ENCODE measurements at regions not wholly inside any gene's neighbourhood (a gene's known extent, or its start where the extent isn't known, plus 50 kb on each side); places are given as distances from the start of the nearest gene placed in this dataset.
"Not testable (repeated sequence)": the region's sequence is repeated elsewhere in the genome, so short reads cannot be mapped to it uniquely, and the experiment has no call there.

DNA sequence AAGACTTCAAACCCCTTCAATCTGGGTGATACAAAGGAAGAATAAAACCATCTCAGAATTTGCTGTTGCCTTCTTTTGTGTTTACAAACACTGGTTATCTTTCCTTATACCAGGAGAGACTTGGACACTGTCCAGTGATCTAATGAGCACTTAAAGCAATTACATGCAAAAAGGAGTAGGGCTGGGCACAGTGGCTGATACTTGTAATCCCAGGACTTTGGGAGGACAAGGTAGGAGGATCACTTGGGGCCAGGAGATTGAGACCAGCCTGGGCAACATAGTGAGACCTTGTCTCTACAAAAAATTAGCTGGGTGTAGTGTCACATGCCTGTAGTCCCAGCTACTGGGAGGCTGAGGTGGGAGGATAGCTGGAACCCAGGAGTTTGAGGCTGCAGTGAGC is 95.7 kb upstream of the DRD5 start:
- intact Hi-C loops (cut with DNase I; ENCODE audit: low total_unique reads), result no loop called here
- no peak overlapping the region for H3K4me3 ChIP-seq (ENCODE audit: low read depth, poor library complexity, severe bottlenecking)

DNA sequence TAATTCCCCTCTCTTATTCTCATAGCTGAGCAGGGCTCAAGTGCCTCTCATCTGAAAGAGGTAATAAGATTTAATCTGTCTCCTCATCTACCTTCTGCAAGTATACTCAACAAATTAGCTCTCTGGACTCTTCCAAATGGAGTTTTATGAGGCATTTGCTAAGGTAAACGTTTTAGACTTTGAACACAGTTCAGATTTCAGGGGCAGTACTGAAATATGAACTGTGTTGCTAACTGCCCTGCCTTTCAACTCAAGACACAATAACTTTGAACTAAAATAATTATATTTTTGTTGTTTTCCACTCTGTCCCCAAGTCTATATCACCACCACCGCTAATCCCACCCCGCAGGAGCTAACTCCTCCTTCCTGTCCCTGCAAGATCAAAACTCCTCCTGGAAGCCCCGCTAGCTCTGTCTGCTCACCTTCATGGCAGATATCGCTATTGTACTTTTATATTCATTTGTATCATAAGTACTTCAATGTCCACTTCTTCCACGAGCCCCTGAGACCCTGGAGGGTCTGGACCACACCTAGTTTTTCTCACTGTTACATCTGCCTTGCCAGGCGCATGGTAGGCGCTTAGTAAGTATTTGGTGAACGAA is 90.7 kb upstream of the DRD5 start:
- intact Hi-C loops (cut with DNase I; ENCODE audit: low total_unique reads); H3K4me3 ChIP-seq (ENCODE audit: low read depth, poor library complexity, severe bottlenecking); DNase-seq (ENCODE audit: low spot score in 2 of 2): not testable (repeated sequence)
- 20 to 21% methylated on average over 9 of the region's 9 CpGs for WGBS, 2 donors

More for the DNA sequence above, 95.7 kb upstream of the DRD5 start:
- TF ChIP-seq, protein P1, sequence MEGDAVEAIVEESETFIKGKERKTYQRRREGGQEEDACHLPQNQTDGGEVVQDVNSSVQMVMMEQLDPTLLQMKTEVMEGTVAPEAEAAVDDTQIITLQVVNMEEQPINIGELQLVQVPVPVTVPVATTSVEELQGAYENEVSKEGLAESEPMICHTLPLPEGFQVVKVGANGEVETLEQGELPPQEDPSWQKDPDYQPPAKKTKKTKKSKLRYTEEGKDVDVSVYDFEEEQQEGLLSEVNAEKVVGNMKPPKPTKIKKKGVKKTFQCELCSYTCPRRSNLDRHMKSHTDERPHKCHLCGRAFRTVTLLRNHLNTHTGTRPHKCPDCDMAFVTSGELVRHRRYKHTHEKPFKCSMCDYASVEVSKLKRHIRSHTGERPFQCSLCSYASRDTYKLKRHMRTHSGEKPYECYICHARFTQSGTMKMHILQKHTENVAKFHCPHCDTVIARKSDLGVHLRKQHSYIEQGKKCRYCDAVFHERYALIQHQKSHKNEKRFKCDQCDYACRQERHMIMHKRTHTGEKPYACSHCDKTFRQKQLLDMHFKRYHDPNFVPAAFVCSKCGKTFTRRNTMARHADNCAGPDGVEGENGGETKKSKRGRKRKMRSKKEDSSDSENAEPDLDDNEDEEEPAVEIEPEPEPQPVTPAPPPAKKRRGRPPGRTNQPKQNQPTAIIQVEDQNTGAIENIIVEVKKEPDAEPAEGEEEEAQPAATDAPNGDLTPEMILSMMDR (IDR thresholded peaks at IDR 0.05), result no peak
- TF ChIP-seq POLR2A (IDR thresholded peaks at IDR 0.05), result no peak
- DNase-seq (ENCODE audit: low spot score in 2 of 2), result no peak

DNA sequence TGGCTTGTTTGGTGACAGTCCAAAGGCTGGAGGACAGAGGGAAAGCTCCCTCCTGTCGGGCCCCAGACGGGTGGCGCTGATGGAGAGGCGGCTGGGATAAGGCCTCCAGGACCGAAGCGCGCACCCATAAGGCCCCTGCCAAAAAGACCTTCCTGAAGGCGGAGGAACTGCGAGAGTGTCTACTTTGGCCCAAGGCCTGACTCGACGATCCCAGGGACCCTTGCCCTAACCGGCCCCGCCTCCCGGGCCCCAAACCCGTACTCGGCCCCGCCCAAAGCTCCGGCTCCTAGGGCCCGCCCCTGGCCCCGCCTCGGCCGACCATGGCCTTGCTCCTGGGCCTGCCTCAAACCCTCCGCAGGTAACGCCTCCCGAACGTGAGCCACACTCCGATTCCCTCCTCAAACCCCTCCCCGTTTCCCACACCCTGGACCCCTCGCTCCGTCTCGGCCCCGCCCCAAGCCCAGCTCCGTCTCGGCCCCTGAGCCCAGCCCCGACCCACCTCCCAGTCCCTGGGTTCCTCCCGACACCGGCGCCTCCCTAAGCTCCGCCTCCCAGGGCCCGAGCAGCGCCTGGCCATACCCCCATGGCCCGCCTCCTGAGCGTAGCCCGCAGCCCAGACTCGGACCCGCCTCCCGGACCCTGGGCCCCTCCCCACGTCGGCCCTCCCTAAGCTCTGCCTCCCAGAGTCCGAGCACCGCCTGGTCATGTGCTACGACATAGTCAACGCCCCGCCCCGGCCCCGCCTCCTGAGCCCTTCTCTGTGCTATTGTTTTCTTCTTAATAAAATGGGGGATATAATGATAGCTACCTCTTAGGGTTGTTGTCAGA is 90.0 kb upstream of the DRD5 start:
- no peak for TF ChIP-seq POLR2A (IDR thresholded peaks at IDR 0.05)
- TF ChIP-seq, protein P1 (IDR thresholded peaks at IDR 0.05), result no peak
- DNase-seq (ENCODE audit: low spot score in 2 of 2), result peak; percentile 96 to 99
- intact Hi-C loops (cut with DNase I; ENCODE audit: low total_unique reads), result no loop called here
- 1 to 2% methylated on average over 33 to 44 of the region's 56 CpGs for WGBS, 2 donors
- peak overlapping the region; percentile 23 for H3K4me3 ChIP-seq (ENCODE audit: low read depth, poor library complexity, severe bottlenecking)

DNA sequence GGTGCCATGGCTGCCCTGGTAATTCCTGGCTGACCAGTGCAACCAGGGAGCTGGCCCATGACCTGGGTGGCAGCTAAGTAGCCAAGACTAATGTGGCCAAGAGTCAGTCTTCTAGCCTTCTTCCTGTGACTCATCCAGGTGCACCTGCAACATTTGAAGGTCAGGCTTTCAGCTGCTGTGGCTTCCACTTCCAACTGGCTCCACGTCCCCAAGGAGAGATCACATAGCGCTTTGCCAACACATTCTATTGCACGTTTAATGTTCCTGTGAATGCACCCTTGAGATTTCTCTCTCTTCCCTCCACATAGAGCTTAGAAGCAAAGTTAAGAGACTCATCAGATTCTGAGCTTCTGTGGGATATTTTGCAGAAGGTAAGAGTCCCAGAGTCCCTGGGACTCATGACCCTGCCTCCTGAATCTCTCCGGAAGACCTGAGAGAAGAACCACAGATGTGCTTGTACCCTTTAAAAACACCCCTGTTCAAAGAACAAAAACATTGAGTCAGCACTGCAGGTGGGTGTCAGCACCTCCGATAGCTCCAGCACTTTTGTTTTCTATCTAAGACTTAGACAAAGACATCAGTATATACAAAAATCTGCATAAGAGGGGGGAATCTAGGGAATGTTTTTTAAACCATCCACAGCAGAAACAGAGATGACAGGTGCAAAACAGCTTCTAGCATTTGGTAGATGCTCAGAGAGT is 88.5 kb upstream of the DRD5 start:
- WGBS, 2 donors, result 61 to 71% methylated on average over 5 of the region's 5 CpGs
- DNase-seq (ENCODE audit: low spot score in 2 of 2); intact Hi-C loops (cut with DNase I; ENCODE audit: low total_unique reads); H3K4me3 ChIP-seq (ENCODE audit: low read depth, poor library complexity, severe bottlenecking): not testable (repeated sequence)

DNA sequence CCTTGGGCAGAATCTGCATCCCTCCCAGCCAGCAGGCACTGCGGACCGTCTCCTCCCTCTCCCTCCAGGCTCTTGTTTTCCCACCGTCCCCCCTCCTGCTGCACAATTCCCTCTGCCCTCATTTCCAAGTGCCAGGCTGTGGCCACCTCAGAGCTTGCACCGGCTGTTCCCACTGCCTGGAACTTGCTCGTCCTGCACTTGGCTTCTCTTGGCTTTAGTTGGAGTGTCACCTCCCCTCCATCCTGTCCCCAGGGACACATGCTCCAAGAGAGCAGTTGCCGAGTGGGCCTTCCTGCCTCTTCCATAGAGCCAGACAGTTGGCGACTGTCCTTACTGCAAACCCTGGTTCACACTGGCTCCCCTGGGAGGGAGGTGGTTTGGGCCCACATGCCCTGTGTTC is 87.0 kb upstream of the DRD5 start:
- 73 to 79% methylated on average over 5 to 7 of the region's 7 CpGs for WGBS, 2 donors
- DNase-seq (ENCODE audit: low spot score in 2 of 2); intact Hi-C loops (cut with DNase I; ENCODE audit: low total_unique reads); H3K4me3 ChIP-seq (ENCODE audit: low read depth, poor library complexity, severe bottlenecking): not testable (repeated sequence)

DNA sequence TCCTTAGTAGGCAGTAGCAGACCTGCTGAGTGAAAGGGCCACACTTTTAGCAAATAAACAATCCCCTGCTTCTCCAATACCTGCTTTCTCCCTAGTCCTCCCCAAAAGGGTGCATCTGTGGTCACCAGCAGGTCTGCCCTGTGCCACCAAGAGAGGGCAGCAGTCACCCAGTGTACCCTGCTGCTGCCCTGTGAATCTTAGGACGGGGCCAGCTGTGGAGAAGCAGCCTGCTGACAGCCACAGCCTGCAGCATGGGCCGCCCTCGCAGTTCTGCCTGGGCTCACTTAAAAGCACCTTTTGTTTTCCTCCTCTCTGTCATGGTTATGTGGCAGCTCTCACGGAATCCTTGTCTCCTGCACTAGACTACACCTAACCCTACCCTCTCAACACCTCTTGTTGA is 85.4 kb upstream of the DRD5 start:
- WGBS, 2 donors, result 50 to 64% methylated on average over 4 of the region's 4 CpGs
- H3K4me3 ChIP-seq (ENCODE audit: low read depth, poor library complexity, severe bottlenecking); intact Hi-C loops (cut with DNase I; ENCODE audit: low total_unique reads); DNase-seq (ENCODE audit: low spot score in 2 of 2): not testable (repeated sequence)

DNA sequence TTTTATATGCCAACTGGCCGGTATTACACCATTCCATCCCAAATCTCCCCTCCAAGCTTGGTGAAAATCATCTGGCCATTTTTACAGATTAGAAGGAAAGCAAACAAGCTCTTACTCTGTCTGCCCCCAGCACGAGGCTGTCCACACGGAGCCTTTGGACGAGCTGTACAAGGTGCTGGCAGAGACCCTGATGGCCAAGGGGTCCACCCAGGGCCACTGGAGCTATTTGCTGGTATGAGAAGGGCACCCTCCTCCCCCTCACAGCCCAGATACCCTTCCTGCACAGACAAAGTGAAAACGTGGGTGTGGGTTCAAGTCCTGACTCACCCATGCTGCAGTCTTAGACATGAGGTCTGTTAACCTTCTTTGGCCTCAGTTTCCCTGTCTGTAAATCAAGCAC is 84.9 kb upstream of the DRD5 start:
- intact Hi-C loops (cut with DNase I; ENCODE audit: low total_unique reads); H3K4me3 ChIP-seq (ENCODE audit: low read depth, poor library complexity, severe bottlenecking); DNase-seq (ENCODE audit: low spot score in 2 of 2): not testable (repeated sequence)
- WGBS, 2 donors, result 74 to 83% methylated on average over 5 of the region's 5 CpGs

DNA sequence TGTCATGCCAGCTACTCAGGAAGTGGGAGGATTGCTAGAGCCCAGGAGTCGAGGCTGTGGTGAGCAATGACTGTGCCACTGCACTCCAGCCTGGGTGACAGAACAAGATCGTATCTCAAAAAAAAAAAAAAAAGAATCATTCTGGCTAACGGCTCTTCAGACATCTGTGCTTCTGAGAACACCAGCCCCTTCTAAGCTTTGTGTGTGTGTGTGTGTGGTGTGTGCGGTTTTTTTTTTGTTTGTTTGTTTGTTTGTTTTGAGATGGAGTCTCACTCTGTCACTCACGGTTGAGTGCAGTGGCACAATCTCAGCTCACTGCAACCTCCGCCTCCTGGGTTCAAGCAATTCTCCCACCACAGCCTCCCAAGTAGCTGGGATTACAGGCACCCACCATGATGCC is 79.4 kb upstream of the DRD5 start:
- DNase-seq (ENCODE audit: low spot score in 2 of 2); H3K4me3 ChIP-seq (ENCODE audit: low read depth, poor library complexity, severe bottlenecking); intact Hi-C loops (cut with DNase I; ENCODE audit: low total_unique reads): not testable (repeated sequence)
- WGBS, 2 donors, result 76 to 80% methylated on average over 6 of the region's 6 CpGs

DNA sequence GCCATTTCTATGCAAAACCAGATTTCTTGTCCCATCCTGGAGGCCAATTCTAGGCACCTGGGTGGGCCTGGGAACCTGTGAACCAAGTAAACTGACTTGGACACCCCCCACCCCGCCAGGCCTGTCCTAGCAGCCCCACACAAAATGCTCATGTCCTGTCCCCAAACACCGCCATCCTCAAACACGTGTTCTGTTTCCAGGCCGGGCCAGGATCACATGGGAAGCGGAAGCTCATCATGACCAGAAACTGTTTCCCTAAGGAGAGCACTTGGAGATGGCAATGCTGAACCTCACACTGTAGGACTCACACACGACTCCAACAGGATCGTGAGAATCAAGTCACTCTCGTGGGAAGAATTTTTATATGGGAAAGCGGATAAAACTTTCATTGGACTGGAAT is 78.7 kb upstream of the DRD5 start:
- WGBS, 2 donors, result 85 to 91% methylated on average over 9 of the region's 9 CpGs
- intact Hi-C loops (cut with DNase I; ENCODE audit: low total_unique reads); DNase-seq (ENCODE audit: low spot score in 2 of 2); H3K4me3 ChIP-seq (ENCODE audit: low read depth, poor library complexity, severe bottlenecking): not testable (repeated sequence)

All from lower leg skin (tissue), 4 donors.